PC-3 (cell line): ENCODE measurements at regions not wholly inside any gene's neighbourhood (a gene's known extent, or its start where the extent isn't known, plus 50 kb on each side); places are given as distances from the start of the nearest gene placed in this dataset.
"Not testable (repeated sequence)": the region's sequence is repeated elsewhere in the genome, so short reads cannot be mapped to it uniquely, and the experiment has no call there.

ENCODE experiments used
- ATAC-seq: fragments of 200-7000 bp; cut with Tn5 transposase; 2 replicates; pipeline ENCODE4 v1.9.1; 2020; ENCODE audit warnings: mild to moderate bottlenecking, moderate library complexity
- BruUV-seq: library from RNA; stranded (reverse); fragments of 400-500 nt; replicated peaks from 2 replicates; lab custom pipeline; 2021; lab: Mats Ljungman, UMichigan
- CTCF ChIA-PET: fragments of 300-600 bp; sonication (Branson Sonifier 250); formaldehyde crosslinking; loops from one replicate; lab custom pipeline; 2022; ENCODE audit warnings: antibody characterized with exemption; lab: Charles Lee
- POLR2A ChIA-PET: fragments of 300-600 bp; sonication (Branson Sonifier 250); formaldehyde crosslinking; loops from one replicate; lab custom pipeline; 2022; ENCODE audit warnings: antibody characterized with exemption; ENCODE audit not compliant: unreplicated experiment; lab: Charles Lee
- DNase-seq: peaks from one replicate; pipeline ENCODE4 v3.0.0-alpha.2; 2015
- H2AFZ ChIP-seq: fragments of 300-600 bp; sonication (generic); 2 replicates; pipeline ENCODE4 v1.6.0; 2016; ENCODE audit warnings: antibody characterized with exemption, low read length
- H3F3A ChIP-seq: fragments of 300-600 bp; sonication (generic); one replicate; pipeline ENCODE4 v1.6.0; 2017; ENCODE audit warnings: antibody characterized with exemption, low read length, control low read depth, mild to moderate bottlenecking; ENCODE audit not compliant: unreplicated experiment
- H3K27ac ChIP-seq: fragments of 300-600 bp; sonication (generic); 2 replicates; pipeline ENCODE4 v1.5.1; 2016; ENCODE audit warnings: mild to moderate bottlenecking, low read length
- H3K27me3 ChIP-seq: fragments of 300-600 bp; sonication (generic); 2 replicates; pipeline ENCODE4 v1.6.1; 2016; ENCODE audit warnings: low read length, mixed read lengths
- H3K36me3 ChIP-seq: fragments of 300-600 bp; sonication (generic); 2 replicates; pipeline ENCODE4 v1.6.1; 2016; ENCODE audit warnings: low read depth, mixed run types, low read length, mixed read lengths
- H3K4me1 ChIP-seq: fragments of 300-600 bp; sonication (generic); 2 replicates; pipeline ENCODE4 v1.5.1; 2016; ENCODE audit warnings: low read length; ENCODE audit not compliant: insufficient read depth
- H3K4me2 ChIP-seq: fragments of 300-600 bp; sonication (generic); 2 replicates; pipeline ENCODE4 v1.6.0; 2016; ENCODE audit warnings: low read length
- H3K4me3 ChIP-seq: fragments of 300-600 bp; sonication (generic); 2 replicates; pipeline ENCODE4 v1.5.1; 2016; ENCODE audit warnings: mild to moderate bottlenecking, low read length, mixed read lengths
- H3K79me2 ChIP-seq: fragments of 300-600 bp; sonication (generic); 2 replicates; pipeline ENCODE4 v1.6.1; 2017; ENCODE audit warnings: low read length, mixed read lengths
- H3K9ac ChIP-seq: fragments of 300-600 bp; sonication (generic); 2 replicates; pipeline ENCODE4 v1.6.0; 2016; ENCODE audit warnings: mild to moderate bottlenecking, low read length
- H3K9me2 ChIP-seq: fragments of 300-600 bp; sonication (generic); replicated peaks from 2 replicates; pipeline ENCODE4 v1.6.1; 2016; ENCODE audit warnings: mixed run types, low read length, mixed read lengths
- H3K9me3 ChIP-seq: fragments of 300-600 bp; sonication (generic); 2 replicates; pipeline ENCODE4 v1.6.1; 2016; ENCODE audit warnings: low read length, mixed read lengths
- H4K20me1 ChIP-seq: fragments of 300-600 bp; sonication (generic); 2 replicates; pipeline ENCODE4 v1.6.1; 2016; ENCODE audit warnings: low read length, mixed read lengths
- CTCF ChIP-seq: fragments of 300-600 bp; sonication (generic); conservative IDR thresholded peaks from 2 replicates; pipeline ENCODE4 v1.5.1; 2017; ENCODE audit warnings: antibody characterized with exemption, low read depth, mild to moderate bottlenecking, low read length
- EZH2 ChIP-seq: fragments of 300-600 bp; sonication (generic); IDR thresholded peaks from one replicate; pipeline ENCODE4 v1.6.1; 2017; ENCODE audit warnings: antibody characterized with exemption, mild to moderate bottlenecking, low read length; ENCODE audit not compliant: unreplicated experiment
- EZH2phosphoT487 ChIP-seq: fragments of 300-600 bp; sonication (generic); IDR thresholded peaks from 2 replicates; pipeline ENCODE4 v1.6.1; 2018; ENCODE audit warnings: mild to moderate bottlenecking, antibody characterized with exemption, low read length, borderline replicate concordance
- intact Hi-C: fragments of 100-400 bp; cut with micrococcal nuclease; formaldehyde crosslinking; loops from 2 replicates; pipeline ENCODE4 v1.9.0; 2023

GRCh38 chr5:87042554-87042953 is 225.1 kb upstream of the RASA1 start:
- Histone ChIP-seq H3K79me2 (no peaks in the 10 kb centered on the region), H3K36me3 (no peaks in the 10 kb centered on the region), H3K4me1 (no peaks in the 10 kb centered on the region), H3K9ac (no peak overlapping the region), H3K27ac (no peak overlapping the region), H2AFZ (no peak overlapping the region), H3K9me2 (0 out of 2 replicates have a peak, but pooled peaks cover 3% of the 10 kb centered on the region), H3K27me3 (no peaks in the 10 kb centered on the region), H3K9me3 (no peaks in the 10 kb centered on the region), H4K20me1 (no peaks in the 10 kb centered on the region), H3K4me3 (no peak overlapping the region), H3K4me2 (no peak overlapping the region), H3F3A (no peaks in the 10 kb centered on the region)
- DNase-seq (no peak), ATAC-seq (no peak)
- TF ChIP-seq EZH2 (no peak), EZH2phosphoT487 (no peak), CTCF (no peak)
- ChIA-PET POLR2A (no interaction called here), CTCF (no interaction called here)
- intact Hi-C loops, result no loop called here
- BruUV-seq, result no TSS peak

GRCh38 chr5:87048156-87048555 is 219.5 kb upstream of the RASA1 start:
- H3K9me3 ChIP-seq, result no peaks in the 10 kb centered on the region
- no peak overlapping the region for H2AFZ ChIP-seq
- H3K4me1 ChIP-seq, result no peaks in the 10 kb centered on the region
- H3K4me3 ChIP-seq, result no peak overlapping the region
- ChIA-PET CTCF (no interaction called here), POLR2A (no interaction called here)
- ATAC-seq (0 out of 2 replicates have a peak, but pooled peaks have one; percentile 29), DNase-seq (peak; percentile 54)
- no peaks in the 10 kb centered on the region for H3K36me3 ChIP-seq
- no peaks in the 10 kb centered on the region for H3K79me2 ChIP-seq
- H3K27ac ChIP-seq, result no peak overlapping the region
- no peaks in the 10 kb centered on the region for H3F3A ChIP-seq
- intact Hi-C loops, result no loop called here
- 0 out of 2 replicates have a peak, but pooled peaks cover 3% of the 10 kb centered on the region for H3K9me2 ChIP-seq
- no peak overlapping the region for H3K4me2 ChIP-seq
- H3K27me3 ChIP-seq, result no peaks in the 10 kb centered on the region
- H4K20me1 ChIP-seq, result no peaks in the 10 kb centered on the region
- H3K9ac ChIP-seq, result no peak overlapping the region
- BruUV-seq, result no TSS peak
- TF ChIP-seq CTCF (peak; percentile 45), EZH2 (no peak), EZH2phosphoT487 (no peak)

- ATAC-seq, H3K79me2 ChIP-seq, POLR2A ChIA-PET, H3K9me2 ChIP-seq, H3K9me3 ChIP-seq, BruUV-seq, H4K20me1 ChIP-seq, H3K9ac ChIP-seq, DNase-seq, H3K36me3 ChIP-seq, H3K4me3 ChIP-seq, H3K27me3 ChIP-seq, CTCF ChIA-PET, H3K4me2 ChIP-seq, H3K4me1 ChIP-seq, intact Hi-C loops, H3K27ac ChIP-seq, H3F3A ChIP-seq, H2AFZ ChIP-seq: not testable (repeated sequence)
Observed at GRCh38 chr5:87049012-87049411, 218.7 kb upstream of the RASA1 start.
